Gastrocnemius medialis (tissue), 4 donors: ENCODE measurements at regions not wholly inside any gene's neighbourhood (a gene's known extent, or its start where the extent isn't known, plus 50 kb on each side); places are given as distances from the start of the nearest gene placed in this dataset.
"Not testable (repeated sequence)": the region's sequence is repeated elsewhere in the genome, so short reads cannot be mapped to it uniquely, and the experiment has no call there.

Experiments
- POLR2A ChIP-seq, 2 donors: fragments of 450-650 bp; IDR thresholded peaks; one replicate each; pipeline ENCODE4 v1.6.1; 2017; ENCODE audit warnings: antibody characterized with exemption in 2 of 2, mild to moderate bottlenecking in 2 of 2, moderate library complexity in 2 of 2
- TF ChIP-seq, protein P1 (sequence below), 5 experiments: fragments of 450-650 bp in 3 of 5; fragments of 200-600 bp in 2 of 5; sonication (generic) in 2 of 5; IDR thresholded peaks in 4 of 5; conservative IDR thresholded peaks in 1 of 5; 1 replicate in 4 of 5; 2 replicates in 1 of 5; pipeline ENCODE4 v1.5.1; 2016 to 2019; ENCODE audit warnings: antibody characterized with exemption in 5 of 5, mild to moderate bottlenecking in 3 of 5, moderate library complexity in 3 of 5

DNA sequence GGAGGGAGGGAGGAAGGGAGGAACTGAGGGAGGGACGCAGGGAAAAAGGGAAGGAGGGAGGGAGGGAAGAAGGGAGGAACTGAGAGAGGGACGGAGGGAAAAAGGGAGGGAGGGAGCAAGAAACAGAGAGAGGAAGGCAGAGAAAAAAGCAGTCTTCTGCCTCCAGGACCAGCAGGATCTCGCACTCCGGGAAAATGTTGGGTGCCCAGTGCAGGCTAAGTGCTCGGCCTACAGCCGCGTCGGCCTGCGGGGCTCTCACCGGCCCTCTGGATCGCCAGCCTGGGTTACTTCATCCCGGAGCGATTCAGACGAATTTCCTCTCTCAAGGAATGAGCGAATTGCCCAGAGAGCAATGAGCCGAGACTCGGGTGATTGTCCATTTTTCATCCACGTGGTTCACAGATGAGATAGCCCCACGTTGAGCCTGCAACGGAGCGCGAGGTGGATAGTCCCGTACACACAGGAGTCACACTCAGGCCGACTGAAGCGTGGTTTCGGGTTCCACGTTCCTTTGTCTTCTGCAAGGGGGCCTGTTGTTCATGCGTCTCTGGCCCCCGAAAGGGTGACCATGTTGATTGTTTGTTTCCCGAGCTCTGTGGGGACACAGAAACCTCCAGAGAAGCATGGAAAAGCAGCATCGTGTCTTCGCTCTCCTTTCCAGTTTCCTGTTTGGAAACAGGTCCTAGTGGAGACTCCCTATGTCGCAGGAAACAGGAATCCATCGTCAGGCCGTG is 1937.1 kb upstream of the DEFB115 start:
- TF ChIP-seq, protein P1, sequence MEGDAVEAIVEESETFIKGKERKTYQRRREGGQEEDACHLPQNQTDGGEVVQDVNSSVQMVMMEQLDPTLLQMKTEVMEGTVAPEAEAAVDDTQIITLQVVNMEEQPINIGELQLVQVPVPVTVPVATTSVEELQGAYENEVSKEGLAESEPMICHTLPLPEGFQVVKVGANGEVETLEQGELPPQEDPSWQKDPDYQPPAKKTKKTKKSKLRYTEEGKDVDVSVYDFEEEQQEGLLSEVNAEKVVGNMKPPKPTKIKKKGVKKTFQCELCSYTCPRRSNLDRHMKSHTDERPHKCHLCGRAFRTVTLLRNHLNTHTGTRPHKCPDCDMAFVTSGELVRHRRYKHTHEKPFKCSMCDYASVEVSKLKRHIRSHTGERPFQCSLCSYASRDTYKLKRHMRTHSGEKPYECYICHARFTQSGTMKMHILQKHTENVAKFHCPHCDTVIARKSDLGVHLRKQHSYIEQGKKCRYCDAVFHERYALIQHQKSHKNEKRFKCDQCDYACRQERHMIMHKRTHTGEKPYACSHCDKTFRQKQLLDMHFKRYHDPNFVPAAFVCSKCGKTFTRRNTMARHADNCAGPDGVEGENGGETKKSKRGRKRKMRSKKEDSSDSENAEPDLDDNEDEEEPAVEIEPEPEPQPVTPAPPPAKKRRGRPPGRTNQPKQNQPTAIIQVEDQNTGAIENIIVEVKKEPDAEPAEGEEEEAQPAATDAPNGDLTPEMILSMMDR (IDR thresholded peaks at IDR 0.05 in 4 of 5, conservative IDR thresholded peaks at IDR 0.05 in 1 of 5), result not testable (repeated sequence)
- not testable (repeated sequence) for TF ChIP-seq POLR2A (IDR thresholded peaks at IDR 0.05)
